ENCODE measurements at regions not wholly inside any gene's neighbourhood (a gene's known extent, or its start where the extent isn't known, plus 50 kb on each side); places are given as distances from the start of the nearest gene placed in this dataset.

GRCh38 chr9:72462340-72462739, 59.1 kb upstream of the TMC1 start (continued):
- no peak for TF ChIP-seq CTCF (IDR thresholded peaks at IDR 0.05)
- TF ChIP-seq ZBTB33 (IDR thresholded peaks at IDR 0.05; ENCODE audit: borderline replicate concordance, low read depth): no peak

- H2AFZ ChIP-seq (ENCODE audit: low read depth): no peak overlapping the region
- no peaks in the 10 kb centered on the region; the same call in 1 of the 2 replicates for H3K9me2 ChIP-seq
- H3K27me3 ChIP-seq (ENCODE audit: insufficient read depth): peaks cover 10% of the 10 kb centered on the region; the same call in 1 of the 2 replicates
- H3K9ac ChIP-seq: no peak overlapping the region
- POLR2A ChIA-PET: no interaction called here
- 24% methylated on average over 7 of the region's 7 CpGs for WGBS (ENCODE audit: low lambda C conversion rate)
- CTCF ChIA-PET: no interaction called here
- peaks cover 13% of the 10 kb centered on the region for H3F3A ChIP-seq (replicated peaks; ENCODE audit: insufficient read depth)
- H3K36me3 ChIP-seq (replicated peaks in 1 of 2; ENCODE audit: control insufficient read depth in 1 of 2, insufficient read depth in 2 of 2, low read length in 1 of 2): no peaks in the 10 kb centered on the region
- H3K4me1 ChIP-seq (ENCODE audit: control insufficient read depth in 1 of 2, insufficient read depth in 2 of 2, low read depth in 1 of 2, low read length in 1 of 2): no peaks in the 10 kb centered on the region
- no peak for DNase-seq
- no peak overlapping the region for H3K4me2 ChIP-seq
- H4K20me1 ChIP-seq (ENCODE audit: insufficient read depth): no peaks in the 10 kb centered on the region
- H3K4me3 ChIP-seq (ENCODE audit: low read depth in 2 of 2, low read length in 1 of 2): no peak overlapping the region
- H3K79me2 ChIP-seq (ENCODE audit: insufficient read depth): no peaks in the 10 kb centered on the region
- no peaks in the 10 kb centered on the region for H3K9me3 ChIP-seq
- no peak overlapping the region for H3K27ac ChIP-seq (ENCODE audit: low read depth in 2 of 2, low read length in 1 of 2)
- no peak for TF ChIP-seq RFX5 (IDR thresholded peaks at IDR 0.05; ENCODE audit: low read length)
These were observed 60.8 kb upstream of the TMC1 start for GRCh38 chr9:72460342-72461312.

GRCh38 chr9:72459308-72459707, 62.1 kb upstream of the TMC1 start:
- TF ChIP-seq ZBTB33 (IDR thresholded peaks at IDR 0.05; ENCODE audit: borderline replicate concordance, low read depth) (no peak), EZH2phosphoT487 (IDR thresholded peaks at IDR 0.05; ENCODE audit: borderline replicate concordance, low read depth) (no peak), POLR2AphosphoS5 (IDR thresholded peaks at IDR 0.05; ENCODE audit: low read depth, low read length) (no peak), GATA2 (CRISPR knock-in tag; IDR thresholded peaks at IDR 0.05) (no peak), RXRA (IDR thresholded peaks at IDR 0.05; ENCODE audit: borderline replicate concordance, low read depth) (no peak), NRF1 (IDR thresholded peaks at IDR 0.05; ENCODE audit: low read depth, low read length) (no peak), YY1 (IDR thresholded peaks at IDR 0.05; ENCODE audit: low read depth) (no peak)
- H3K36me3 ChIP-seq (replicated peaks in 1 of 2; ENCODE audit: control insufficient read depth in 1 of 2, insufficient read depth in 2 of 2, low read length in 1 of 2): no peaks in the 10 kb centered on the region
- no peaks in the 10 kb centered on the region for H4K20me1 ChIP-seq (ENCODE audit: insufficient read depth)
- H3K4me2 ChIP-seq: no peak overlapping the region
- 13% methylated on average over 1 of the region's 1 CpG for WGBS (ENCODE audit: low lambda C conversion rate)
- no peak overlapping the region for H3K9ac ChIP-seq
- peaks cover 13% of the 10 kb centered on the region for H3F3A ChIP-seq (replicated peaks; ENCODE audit: insufficient read depth)
- DNase-seq: no peak
- H3K4me3 ChIP-seq (ENCODE audit: low read depth in 2 of 2, low read length in 1 of 2): no peak overlapping the region
- no peaks in the 10 kb centered on the region for H3K4me1 ChIP-seq (ENCODE audit: control insufficient read depth in 1 of 2, insufficient read depth in 2 of 2, low read depth in 1 of 2, low read length in 1 of 2)
- peaks cover 10% of the 10 kb centered on the region; the same call in 1 of the 2 replicates for H3K27me3 ChIP-seq (ENCODE audit: insufficient read depth)
- ChIA-PET POLR2A (no interaction called here), CTCF (no interaction called here)
- no peak overlapping the region for H2AFZ ChIP-seq (ENCODE audit: low read depth)
- H3K79me2 ChIP-seq (ENCODE audit: insufficient read depth): no peaks in the 10 kb centered on the region
- no peaks in the 10 kb centered on the region; the same call in 1 of the 2 replicates for H3K9me2 ChIP-seq
- H3K27ac ChIP-seq (ENCODE audit: low read depth in 2 of 2, low read length in 1 of 2): no peak overlapping the region
- H3K9me3 ChIP-seq: no peaks in the 10 kb centered on the region
